CD4-positive, alpha-beta T cell treated with Interleukin-4 for 1 hour (primary cell): ENCODE measurements at regions not wholly inside any gene's neighbourhood (a gene's known extent, or its start where the extent isn't known, plus 50 kb on each side); places are given as distances from the start of the nearest gene placed in this dataset.
"Not testable (repeated sequence)": the region's sequence is repeated elsewhere in the genome, so short reads cannot be mapped to it uniquely, and the experiment has no call there.

Experiments used
- DNase-seq, 2 donors: peaks; one replicate each; pipeline ENCODE4 v3.0.0-alpha.2; 2020 to 2022

- DNase-seq = no peak
These were observed 58.7 kb downstream of the EDN1 start for GRCh38 chr6:12348530-12349511.

DNA sequence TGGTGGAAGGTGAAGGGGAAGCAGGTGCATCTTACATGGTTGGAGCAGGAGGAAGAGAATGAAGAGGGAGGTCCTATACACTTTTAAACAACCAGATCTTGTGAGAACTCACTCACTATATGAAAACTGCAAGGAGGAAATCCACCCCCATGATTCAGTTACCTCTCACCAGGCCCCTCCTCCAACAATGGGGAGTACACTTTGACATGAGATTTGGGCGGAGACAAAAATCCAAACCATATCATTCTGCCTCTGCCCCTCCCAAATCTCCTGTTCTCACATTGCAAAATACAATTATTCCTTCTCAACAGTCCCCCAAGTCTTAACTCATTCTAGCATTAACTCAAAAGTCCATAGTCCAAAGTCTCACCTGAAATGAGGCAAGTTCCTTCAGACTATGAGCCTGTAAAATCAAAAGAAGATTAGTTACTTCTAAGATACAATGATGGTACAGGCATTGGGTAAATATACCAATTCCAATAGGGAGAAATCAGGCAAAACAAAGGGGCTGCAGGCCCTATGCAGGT lies 60.5 kb downstream of the EDN1 start:
- no peak for DNase-seq

DNA sequence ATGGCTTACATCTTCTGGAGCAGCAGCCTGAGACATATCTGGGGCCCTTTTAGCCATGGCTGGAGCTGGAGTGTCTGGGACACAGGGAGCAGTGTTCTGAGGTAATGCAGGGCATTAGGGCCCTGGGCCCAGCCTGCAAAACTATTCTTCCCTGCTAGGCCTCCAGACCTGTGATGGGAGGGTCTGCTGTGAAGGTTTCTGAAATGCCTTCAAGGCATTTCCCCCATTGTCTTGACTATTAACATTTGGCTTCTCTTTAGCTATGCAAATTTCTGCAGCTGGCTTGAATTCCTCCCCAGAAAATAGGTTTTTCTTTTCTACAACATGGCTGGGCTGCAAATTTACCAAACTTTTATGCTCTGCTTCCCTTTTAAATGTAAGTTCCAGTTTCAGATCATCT lies 61.5 kb downstream of the EDN1 start:
- no peak for DNase-seq

- DNase-seq = no peak
These were observed 63.6 kb downstream of the EDN1 start for GRCh38 chr6:12353731-12354130.

DNA sequence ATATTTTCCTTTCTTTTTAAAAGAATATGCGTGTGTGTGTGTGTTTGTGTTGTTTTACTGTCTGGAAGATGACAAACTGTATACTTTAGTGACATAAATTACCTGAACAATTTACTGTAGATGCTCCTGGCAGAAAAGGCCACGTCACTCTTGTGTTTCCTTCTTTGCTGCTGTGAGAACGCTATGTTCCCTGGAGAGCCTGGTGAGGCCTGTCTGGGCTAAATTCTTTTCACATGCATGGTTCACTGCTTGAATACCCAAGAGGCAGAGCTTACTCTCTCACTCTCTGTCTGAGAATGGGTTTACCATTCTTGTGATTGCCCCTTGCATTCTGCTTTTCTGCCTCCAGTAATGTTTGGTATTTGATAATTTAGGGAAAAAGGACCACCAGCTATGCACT lies 64.3 kb downstream of the EDN1 start:
- no peak for DNase-seq

DNA sequence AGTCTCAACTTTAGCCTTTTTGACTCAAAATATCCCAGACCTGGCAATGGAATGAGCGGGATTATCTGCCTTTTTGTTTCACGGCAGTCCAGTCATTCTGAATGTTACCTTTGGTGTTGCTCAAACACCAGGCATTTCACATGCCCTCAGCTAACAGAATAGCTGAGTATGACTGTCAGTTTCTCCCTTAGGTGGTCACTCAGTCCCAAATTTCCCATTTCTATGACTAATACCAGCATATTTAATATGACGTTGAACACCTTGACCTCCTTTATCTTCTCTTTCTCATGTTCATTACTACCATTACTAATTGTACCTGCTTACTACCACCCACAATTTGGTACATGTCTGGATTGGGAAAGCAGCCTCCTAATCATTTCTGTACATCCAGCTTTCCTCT lies 65.2 kb downstream of the EDN1 start:
- DNase-seq = no peak

- DNase-seq = no peak
These were observed 66.3 kb downstream of the EDN1 start for GRCh38 chr6:12356431-12356830.

- peak in 1 of 2 donors; percentile 35 for DNase-seq
These were observed 67.1 kb downstream of the EDN1 start for GRCh38 chr6:12356983-12357972.

DNA sequence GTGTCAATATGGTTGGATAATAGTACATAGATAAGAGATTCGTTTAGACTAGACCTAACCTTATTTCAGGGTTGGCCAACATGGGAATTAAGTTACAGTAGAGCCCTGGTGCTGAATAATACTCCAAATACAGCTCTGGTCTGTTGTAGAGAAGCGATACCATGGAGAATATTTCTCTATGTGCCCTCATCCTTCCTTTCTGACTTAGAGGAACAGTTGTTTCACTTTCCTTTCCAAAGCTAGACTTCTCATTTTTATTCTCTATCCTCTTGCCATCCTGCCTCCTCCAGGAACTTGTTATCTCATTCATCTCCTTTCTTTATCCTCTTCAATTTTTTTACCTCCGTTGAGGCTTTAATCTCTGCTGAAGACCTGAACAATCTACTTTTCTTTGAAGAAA lies 68.9 kb downstream of the EDN1 start:
- no peak for DNase-seq

GRCh38 chr6:12361042-12361765 lies 71.0 kb downstream of the EDN1 start:
- DNase-seq = no peak

GRCh38 chr6:12363277-12363650 lies 73.1 kb downstream of the EDN1 start:
- not testable (repeated sequence) for DNase-seq

DNA sequence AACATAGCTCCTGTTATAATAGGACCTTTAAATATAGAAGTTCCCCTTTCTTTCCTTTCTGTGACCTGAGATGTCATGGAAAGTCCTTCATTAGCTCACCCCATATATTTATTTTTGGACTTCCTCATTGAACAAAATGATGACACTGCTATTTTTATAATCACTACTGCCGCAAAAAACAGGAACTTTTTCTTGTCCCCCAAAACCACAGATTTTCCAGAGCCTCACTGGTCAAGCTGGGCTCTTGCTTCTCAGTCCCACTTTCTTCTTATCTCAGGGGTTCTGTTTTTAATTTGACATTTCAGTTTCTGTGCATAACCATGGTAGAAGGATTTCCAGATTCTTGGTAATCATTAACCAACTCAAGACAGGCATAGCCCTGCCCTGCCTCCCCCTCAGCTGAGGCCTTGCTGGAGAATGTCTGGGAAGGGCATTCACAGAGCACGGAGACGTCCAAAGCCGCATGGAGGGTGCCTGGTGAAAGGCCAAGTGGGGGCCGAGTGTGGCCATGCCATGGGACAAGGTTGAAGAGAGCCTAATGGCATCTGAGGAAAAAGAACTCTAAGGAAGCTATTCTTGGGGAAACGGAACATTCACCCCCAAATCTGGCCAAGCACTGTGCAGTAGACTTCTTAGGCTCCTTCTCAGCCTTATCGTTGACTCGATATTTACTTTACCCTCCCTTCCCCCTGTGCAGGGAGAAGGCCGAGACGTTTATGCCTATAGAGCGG lies 73.7 kb downstream of the EDN1 start:
- peak; percentile 19 for DNase-seq

- DNase-seq = no peak
These were observed 74.5 kb downstream of the EDN1 start for GRCh38 chr6:12364621-12365020.

- no peak for DNase-seq
These were observed 76.6 kb downstream of the EDN1 start for GRCh38 chr6:12366731-12367130.

DNA sequence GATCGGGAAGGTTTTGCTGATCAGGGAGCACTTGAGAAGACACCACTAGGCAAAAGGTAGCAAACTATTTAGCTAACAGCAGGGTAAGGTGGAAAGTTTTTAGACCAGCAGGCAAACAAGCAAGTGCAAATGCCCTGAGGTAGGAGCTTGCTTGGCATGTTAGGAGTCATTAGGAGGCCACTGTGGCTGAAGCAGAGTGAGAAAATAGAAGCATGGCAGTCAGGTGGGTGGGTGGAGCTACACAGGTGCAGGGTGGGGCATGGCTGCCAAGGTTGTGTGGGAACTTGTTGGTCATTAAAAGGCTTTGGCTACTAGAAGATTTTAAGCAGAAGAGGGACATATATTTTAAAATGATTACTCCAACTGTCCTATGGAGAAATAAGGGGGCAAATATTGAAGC lies 77.3 kb downstream of the EDN1 start:
- no peak for DNase-seq

DNA sequence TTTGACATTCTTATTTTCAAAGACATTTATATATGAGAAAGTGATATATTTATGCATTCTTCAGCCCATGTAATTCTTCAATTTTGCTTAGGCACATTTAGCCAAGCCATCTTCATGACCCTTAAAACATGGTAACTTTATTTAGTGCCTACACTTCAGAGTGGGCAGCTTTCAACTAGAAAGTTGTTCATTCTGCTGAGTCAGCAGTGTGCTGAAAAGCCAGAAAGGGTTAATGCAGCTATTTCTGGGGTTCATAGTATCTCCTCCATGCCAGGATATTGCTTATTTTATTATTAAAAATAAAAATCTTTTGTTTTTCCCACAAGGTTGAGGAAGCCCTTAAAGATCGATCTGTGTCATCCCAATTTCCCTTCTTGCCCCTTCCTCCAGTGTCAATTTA lies 79.2 kb downstream of the EDN1 start:
- DNase-seq = no peak

- peak in 1 of 2 donors; percentile 62 for DNase-seq
These were observed 79.7 kb downstream of the EDN1 start for GRCh38 chr6:12369781-12370262.

DNA sequence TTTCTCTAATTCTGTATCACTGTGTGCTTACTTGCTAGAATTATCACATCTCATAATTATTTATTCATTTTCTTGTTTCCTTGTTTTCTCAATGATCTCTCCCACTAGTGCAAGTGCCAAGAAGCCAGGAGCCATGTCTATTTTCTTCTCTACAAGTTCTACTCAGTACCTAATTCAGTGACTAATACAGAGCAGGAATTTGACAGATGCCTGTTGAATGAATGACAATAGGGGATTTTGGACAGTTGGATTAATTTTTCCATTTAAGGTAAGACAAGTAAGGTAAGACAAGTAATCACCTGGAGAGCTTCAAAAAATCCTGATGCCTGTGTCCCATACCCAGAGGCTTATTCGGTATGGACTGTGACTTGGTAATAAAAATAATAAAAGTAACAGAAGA lies 81.0 kb downstream of the EDN1 start:
- DNase-seq = no peak

GRCh38 chr6:12371641-12372146 lies 81.5 kb downstream of the EDN1 start:
- no peak for DNase-seq

- no peak for DNase-seq
These were observed 89.0 kb downstream of the EDN1 start for GRCh38 chr6:12379181-12379580.

- no peak for DNase-seq
These were observed 91.4 kb downstream of the EDN1 start for GRCh38 chr6:12381587-12381986.
